Smooth muscle cell (in vitro differentiated cells): ENCODE measurements at regions not wholly inside any gene's neighbourhood (a gene's known extent, or its start where the extent isn't known, plus 50 kb on each side); places are given as distances from the start of the nearest gene placed in this dataset.

Experiments
- DNase-seq: peaks from one replicate; lab custom pipeline; 2025; ENCODE audit not compliant: unreplicated experiment; lab: John Stamatoyannopoulos, UW
- H2AFZ ChIP-seq: fragments of 200-600 bp; sonication (generic); 2 replicates; pipeline ENCODE4 v1.6.0; 2016; ENCODE audit warnings: antibody characterized with exemption, low read depth, mild to moderate bottlenecking
- H3F3A ChIP-seq: fragments of 200-600 bp; sonication (generic); 2 replicates; pipeline ENCODE4 v1.6.0; 2017; ENCODE audit warnings: antibody characterized with exemption, low read depth
- H3K27ac ChIP-seq: fragments of 200-600 bp; sonication (generic); 2 replicates; pipeline ENCODE4 v1.5.1; 2016; ENCODE audit warnings: low read depth, mild to moderate bottlenecking
- H3K27me3 ChIP-seq: fragments of 200-600 bp; sonication (generic); 2 replicates; pipeline ENCODE4 v1.6.1; 2016; ENCODE audit warnings: low read depth, mild to moderate bottlenecking
- H3K36me3 ChIP-seq: fragments of 200-600 bp; sonication (generic); 2 replicates; pipeline ENCODE4 v1.5.1; 2016; ENCODE audit warnings: low read depth
- H3K4me1 ChIP-seq: fragments of 200-600 bp; sonication (generic); 2 replicates; pipeline ENCODE4 v1.5.1; 2016; ENCODE audit warnings: low read depth
- H3K4me2 ChIP-seq: fragments of 200-600 bp; sonication (generic); 2 replicates; pipeline ENCODE4 v1.6.0; 2016; ENCODE audit warnings: mild to moderate bottlenecking
- H3K4me3 ChIP-seq: fragments of 200-600 bp; sonication (generic); 2 replicates; pipeline ENCODE4 v1.5.1; 2016; ENCODE audit warnings: mild to moderate bottlenecking
- H3K79me2 ChIP-seq: fragments of 200-600 bp; sonication (generic); 2 replicates; pipeline ENCODE4 v1.6.0; 2016; ENCODE audit warnings: low read depth, mild to moderate bottlenecking
- H3K9ac ChIP-seq: fragments of 200-600 bp; sonication (generic); 2 replicates; pipeline ENCODE4 v1.6.0; 2016; ENCODE audit warnings: low read depth
- H3K9me3 ChIP-seq: fragments of 200-600 bp; sonication (generic); replicated peaks from 2 replicates; pipeline ENCODE4 v1.5.1; 2016; ENCODE audit warnings: low read depth
- H4K20me1 ChIP-seq: fragments of 200-600 bp; sonication (generic); 2 replicates; pipeline ENCODE4 v1.6.0; 2016; ENCODE audit warnings: low read depth
- WGBS: methylation state at CpG from one replicate; pipeline ENCODE4 v1.1.7; 2016; ENCODE audit warnings: low lambda C conversion rate; 5-methylcytosine and 5-hydroxymethylcytosine counted together
- TF ChIP-seq, protein P1 (sequence below): fragments of 200-600 bp; sonication (generic); IDR thresholded peaks from 2 replicates; pipeline ENCODE4 v1.5.1; 2017; ENCODE audit warnings: borderline replicate concordance, mild to moderate bottlenecking, antibody characterized with exemption; ENCODE audit not compliant: insufficient read depth, poor library complexity, severe bottlenecking

GRCh38 chr16:75792771-75793492, 66.6 kb upstream of the CPHXL start:
- Histone ChIP-seq H4K20me1 (no peaks in the 10 kb centered on the region), H3F3A (no peaks in the 10 kb centered on the region), H3K27ac (no peak overlapping the region), H3K4me1 (no peaks in the 10 kb centered on the region), H3K4me2 (no peak overlapping the region), H3K9me3 (no peaks in the 10 kb centered on the region), H3K9ac (no peak overlapping the region), H3K79me2 (no peaks in the 10 kb centered on the region), H2AFZ (no peak overlapping the region), H3K4me3 (no peak overlapping the region), H3K27me3 (no peaks in the 10 kb centered on the region), H3K36me3 (no peaks in the 10 kb centered on the region)
- WGBS: 93% methylated on average over 7 of the region's 7 CpGs
- TF ChIP-seq, protein P1, sequence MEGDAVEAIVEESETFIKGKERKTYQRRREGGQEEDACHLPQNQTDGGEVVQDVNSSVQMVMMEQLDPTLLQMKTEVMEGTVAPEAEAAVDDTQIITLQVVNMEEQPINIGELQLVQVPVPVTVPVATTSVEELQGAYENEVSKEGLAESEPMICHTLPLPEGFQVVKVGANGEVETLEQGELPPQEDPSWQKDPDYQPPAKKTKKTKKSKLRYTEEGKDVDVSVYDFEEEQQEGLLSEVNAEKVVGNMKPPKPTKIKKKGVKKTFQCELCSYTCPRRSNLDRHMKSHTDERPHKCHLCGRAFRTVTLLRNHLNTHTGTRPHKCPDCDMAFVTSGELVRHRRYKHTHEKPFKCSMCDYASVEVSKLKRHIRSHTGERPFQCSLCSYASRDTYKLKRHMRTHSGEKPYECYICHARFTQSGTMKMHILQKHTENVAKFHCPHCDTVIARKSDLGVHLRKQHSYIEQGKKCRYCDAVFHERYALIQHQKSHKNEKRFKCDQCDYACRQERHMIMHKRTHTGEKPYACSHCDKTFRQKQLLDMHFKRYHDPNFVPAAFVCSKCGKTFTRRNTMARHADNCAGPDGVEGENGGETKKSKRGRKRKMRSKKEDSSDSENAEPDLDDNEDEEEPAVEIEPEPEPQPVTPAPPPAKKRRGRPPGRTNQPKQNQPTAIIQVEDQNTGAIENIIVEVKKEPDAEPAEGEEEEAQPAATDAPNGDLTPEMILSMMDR: no peak
- no peak for DNase-seq

DNA sequence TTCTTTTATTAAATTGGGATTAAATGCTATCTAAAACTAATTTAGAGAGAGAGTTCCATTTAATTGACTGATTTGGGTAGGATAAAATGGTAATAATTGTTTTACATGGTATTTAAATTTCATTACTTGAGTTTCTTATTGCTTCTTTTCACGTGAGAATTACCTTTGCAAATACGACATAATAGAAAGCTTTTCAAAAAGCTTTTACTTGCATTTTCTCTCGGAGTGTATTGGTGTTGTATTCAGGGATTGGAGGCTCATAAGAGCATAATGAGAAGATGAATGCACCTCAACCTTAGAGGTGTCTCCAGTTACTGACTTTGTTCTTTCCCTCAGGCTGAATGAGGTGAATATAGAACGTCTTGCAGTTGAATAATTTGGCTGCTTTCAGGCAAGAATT, 67.4 kb upstream of the CPHXL start:
- WGBS: 56% methylated on average over 4 of the region's 4 CpGs
- H3K27me3 ChIP-seq: no peaks in the 10 kb centered on the region
- no peak overlapping the region for H3K27ac ChIP-seq
- H3K36me3 ChIP-seq: no peaks in the 10 kb centered on the region
- H3K9me3 ChIP-seq: no peaks in the 10 kb centered on the region
- H3K79me2 ChIP-seq: no peaks in the 10 kb centered on the region
- H3K9ac ChIP-seq: no peak overlapping the region
- no peaks in the 10 kb centered on the region for H3F3A ChIP-seq
- no peak overlapping the region for H2AFZ ChIP-seq
- TF ChIP-seq, protein P1: no peak
- no peak overlapping the region for H3K4me2 ChIP-seq
- no peak for DNase-seq
- no peaks in the 10 kb centered on the region for H3K4me1 ChIP-seq
- H3K4me3 ChIP-seq: no peak overlapping the region
- no peaks in the 10 kb centered on the region for H4K20me1 ChIP-seq

DNA sequence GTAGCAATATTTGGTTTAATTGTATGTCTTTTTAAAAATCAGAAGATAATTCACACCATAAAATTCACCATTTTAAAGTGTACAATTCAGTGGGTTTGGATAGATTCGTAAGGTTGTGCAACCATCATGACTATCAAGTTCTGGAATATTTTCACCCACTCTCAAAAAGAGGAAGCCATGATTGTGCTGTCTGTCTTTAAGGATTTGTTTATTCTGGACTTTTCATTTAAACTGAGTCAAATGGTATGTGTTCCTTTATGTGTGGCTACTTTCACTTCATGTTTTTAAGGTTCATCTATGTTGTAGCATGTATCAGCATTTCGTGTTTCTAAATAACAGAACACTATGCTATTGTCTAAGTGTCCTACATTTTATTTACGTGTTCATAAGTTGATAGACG, 68.1 kb upstream of the CPHXL start:
- H3F3A ChIP-seq: no peaks in the 10 kb centered on the region
- no peak overlapping the region for H3K4me2 ChIP-seq
- no peak overlapping the region for H3K9ac ChIP-seq
- H2AFZ ChIP-seq: no peak overlapping the region
- H3K4me3 ChIP-seq: no peak overlapping the region
- TF ChIP-seq, protein P1: no peak
- no peak for DNase-seq
- H4K20me1 ChIP-seq: no peaks in the 10 kb centered on the region
- H3K27me3 ChIP-seq: no peaks in the 10 kb centered on the region
- no peaks in the 10 kb centered on the region for H3K4me1 ChIP-seq
- H3K36me3 ChIP-seq: no peaks in the 10 kb centered on the region
- no peaks in the 10 kb centered on the region for H3K79me2 ChIP-seq
- no peaks in the 10 kb centered on the region for H3K9me3 ChIP-seq
- no peak overlapping the region for H3K27ac ChIP-seq
- WGBS: 79% methylated on average over 4 of the region's 4 CpGs

- TF ChIP-seq, protein P1: no peak
- Histone ChIP-seq H3K79me2 (no peaks in the 10 kb centered on the region), H3K4me3 (no peak overlapping the region), H3K9ac (no peak overlapping the region), H3K9me3 (no peaks in the 10 kb centered on the region), H3K4me1 (no peaks in the 10 kb centered on the region), H3K36me3 (no peaks in the 10 kb centered on the region), H3K4me2 (no peak overlapping the region), H3K27ac (no peak overlapping the region), H3K27me3 (no peaks in the 10 kb centered on the region), H4K20me1 (no peaks in the 10 kb centered on the region), H3F3A (no peaks in the 10 kb centered on the region), H2AFZ (no peak overlapping the region)
- DNase-seq: no peak
- WGBS: 84% methylated on average over 4 of the region's 4 CpGs
Measured at GRCh38 chr16:75798714-75799113, 72.4 kb upstream of the CPHXL start.
